Smooth muscle cell (in vitro differentiated cells): ENCODE measurements at regions not wholly inside any gene's neighbourhood (a gene's known extent, or its start where the extent isn't known, plus 50 kb on each side); places are given as distances from the start of the nearest gene placed in this dataset.

Experiments used
- DNase-seq: peaks from one replicate; lab custom pipeline; 2025; ENCODE audit not compliant: unreplicated experiment; lab: John Stamatoyannopoulos, UW
- H2AFZ ChIP-seq: fragments of 200-600 bp; sonication (generic); 2 replicates; pipeline ENCODE4 v1.6.0; 2016; ENCODE audit warnings: antibody characterized with exemption, low read depth, mild to moderate bottlenecking
- H3F3A ChIP-seq: fragments of 200-600 bp; sonication (generic); 2 replicates; pipeline ENCODE4 v1.6.0; 2017; ENCODE audit warnings: antibody characterized with exemption, low read depth
- H3K27ac ChIP-seq: fragments of 200-600 bp; sonication (generic); 2 replicates; pipeline ENCODE4 v1.5.1; 2016; ENCODE audit warnings: low read depth, mild to moderate bottlenecking
- H3K27me3 ChIP-seq: fragments of 200-600 bp; sonication (generic); 2 replicates; pipeline ENCODE4 v1.6.1; 2016; ENCODE audit warnings: low read depth, mild to moderate bottlenecking
- H3K36me3 ChIP-seq: fragments of 200-600 bp; sonication (generic); 2 replicates; pipeline ENCODE4 v1.5.1; 2016; ENCODE audit warnings: low read depth
- H3K4me1 ChIP-seq: fragments of 200-600 bp; sonication (generic); 2 replicates; pipeline ENCODE4 v1.5.1; 2016; ENCODE audit warnings: low read depth
- H3K4me2 ChIP-seq: fragments of 200-600 bp; sonication (generic); 2 replicates; pipeline ENCODE4 v1.6.0; 2016; ENCODE audit warnings: mild to moderate bottlenecking
- H3K4me3 ChIP-seq: fragments of 200-600 bp; sonication (generic); 2 replicates; pipeline ENCODE4 v1.5.1; 2016; ENCODE audit warnings: mild to moderate bottlenecking
- H3K79me2 ChIP-seq: fragments of 200-600 bp; sonication (generic); 2 replicates; pipeline ENCODE4 v1.6.0; 2016; ENCODE audit warnings: low read depth, mild to moderate bottlenecking
- H3K9ac ChIP-seq: fragments of 200-600 bp; sonication (generic); 2 replicates; pipeline ENCODE4 v1.6.0; 2016; ENCODE audit warnings: low read depth
- H3K9me3 ChIP-seq: fragments of 200-600 bp; sonication (generic); replicated peaks from 2 replicates; pipeline ENCODE4 v1.5.1; 2016; ENCODE audit warnings: low read depth
- H4K20me1 ChIP-seq: fragments of 200-600 bp; sonication (generic); 2 replicates; pipeline ENCODE4 v1.6.0; 2016; ENCODE audit warnings: low read depth
- CTCF ChIP-seq: fragments of 200-600 bp; sonication (generic); IDR thresholded peaks from 2 replicates; pipeline ENCODE4 v1.5.1; 2017; ENCODE audit warnings: borderline replicate concordance, mild to moderate bottlenecking, antibody characterized with exemption; ENCODE audit not compliant: insufficient read depth, poor library complexity, severe bottlenecking
- WGBS: methylation state at CpG from one replicate; pipeline ENCODE4 v1.1.7; 2016; ENCODE audit warnings: low lambda C conversion rate; 5-methylcytosine and 5-hydroxymethylcytosine counted together

GRCh38 chr10:70939441-70940003 is 51.2 kb upstream of the PCBD1 start:
- H3K9ac ChIP-seq = no peak overlapping the region
- no peaks in the 10 kb centered on the region for H3F3A ChIP-seq
- peaks cover 43% of the 10 kb centered on the region for H3K27me3 ChIP-seq
- no peak for DNase-seq
- H3K4me3 ChIP-seq = no peak overlapping the region
- no peaks in the 10 kb centered on the region for H3K4me1 ChIP-seq
- no peak overlapping the region for H3K4me2 ChIP-seq
- 81% methylated on average over 1 of the region's 1 CpG for WGBS
- H2AFZ ChIP-seq = no peak overlapping the region
- no peaks in the 10 kb centered on the region for H3K79me2 ChIP-seq
- no peak overlapping the region for H3K27ac ChIP-seq
- no peaks in the 10 kb centered on the region for H3K9me3 ChIP-seq
- H4K20me1 ChIP-seq = no peaks in the 10 kb centered on the region
- no peak for TF ChIP-seq CTCF
- H3K36me3 ChIP-seq = no peaks in the 10 kb centered on the region

- H3K27ac ChIP-seq = no peak overlapping the region
- H4K20me1 ChIP-seq = no peaks in the 10 kb centered on the region
- H3K27me3 ChIP-seq = peaks cover 54% of the 10 kb centered on the region
- no peak overlapping the region for H3K9ac ChIP-seq
- H3K4me3 ChIP-seq = no peak overlapping the region
- H3K36me3 ChIP-seq = no peaks in the 10 kb centered on the region
- no peaks in the 10 kb centered on the region for H3K79me2 ChIP-seq
- DNase-seq = no peak
- no peak overlapping the region for H3K4me2 ChIP-seq
- H3K9me3 ChIP-seq = no peaks in the 10 kb centered on the region
- 78% methylated on average over 6 of the region's 6 CpGs for WGBS
- H3F3A ChIP-seq = no peaks in the 10 kb centered on the region
- no peak for TF ChIP-seq CTCF
- no peak overlapping the region for H2AFZ ChIP-seq
- H3K4me1 ChIP-seq = no peaks in the 10 kb centered on the region
These were observed 52.6 kb upstream of the PCBD1 start for GRCh38 chr10:70940834-70941568.

- 96% methylated on average over 6 of the region's 6 CpGs for WGBS
- Histone ChIP-seq H4K20me1 (no peaks in the 10 kb centered on the region), H3K4me3 (no peak overlapping the region)
These were observed 53.8 kb upstream of the PCBD1 start for GRCh38 chr10:70942125-70942524.

More at GRCh38 chr10:70942125-70942524, 53.8 kb upstream of the PCBD1 start:
- TF ChIP-seq CTCF = no peak
- Histone ChIP-seq H3K9ac (no peak overlapping the region), H3K36me3 (no peaks in the 10 kb centered on the region), H2AFZ (no peak overlapping the region), H3K9me3 (no peaks in the 10 kb centered on the region), H3K27ac (no peak overlapping the region), H3F3A (no peaks in the 10 kb centered on the region), H3K79me2 (no peaks in the 10 kb centered on the region), H3K4me1 (no peaks in the 10 kb centered on the region), H3K27me3 (peaks cover 51% of the 10 kb centered on the region), H3K4me2 (no peak overlapping the region)
- DNase-seq = no peak
